NCI-H345 (cell line): ENCODE measurements at regions not wholly inside any gene's neighbourhood (a gene's known extent, or its start where the extent isn't known, plus 50 kb on each side); places are given as distances from the start of the nearest gene placed in this dataset.
"Not testable (repeated sequence)": the region's sequence is repeated elsewhere in the genome, so short reads cannot be mapped to it uniquely, and the experiment has no call there.

Experiments
- DNase-seq: peaks from one replicate; lab custom pipeline; 2025; lab: John Stamatoyannopoulos, UW

DNA sequence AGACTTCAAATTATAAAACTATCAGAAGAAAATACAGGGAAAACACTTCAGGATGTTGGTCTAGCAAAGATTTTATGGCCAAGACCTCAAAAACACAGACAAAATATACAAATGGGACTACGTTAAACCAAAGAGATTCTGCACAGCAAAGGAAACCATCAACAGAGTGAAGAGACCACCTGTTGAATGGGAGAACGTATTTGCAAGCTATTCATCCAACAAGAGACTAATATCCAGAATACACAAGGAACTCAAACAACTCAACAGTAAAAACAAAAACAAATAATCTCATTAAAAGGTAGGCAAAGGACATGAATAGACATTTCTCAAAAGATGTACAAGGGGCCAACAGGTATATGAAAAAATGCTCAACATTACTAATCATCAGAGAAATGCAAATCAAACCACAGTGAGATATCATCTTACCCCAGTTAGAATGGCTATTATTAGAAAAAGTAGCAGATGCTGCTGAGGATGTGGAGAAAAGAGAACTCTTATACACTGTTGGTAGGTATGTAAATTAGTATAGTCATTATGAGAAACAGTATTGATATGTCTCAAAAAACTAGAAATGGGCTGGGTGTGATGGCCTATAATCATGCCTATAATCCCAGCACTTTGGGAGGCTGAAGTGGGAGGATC lies 112.6 kb downstream of the LRIG2 start:
- no peak for DNase-seq

DNA sequence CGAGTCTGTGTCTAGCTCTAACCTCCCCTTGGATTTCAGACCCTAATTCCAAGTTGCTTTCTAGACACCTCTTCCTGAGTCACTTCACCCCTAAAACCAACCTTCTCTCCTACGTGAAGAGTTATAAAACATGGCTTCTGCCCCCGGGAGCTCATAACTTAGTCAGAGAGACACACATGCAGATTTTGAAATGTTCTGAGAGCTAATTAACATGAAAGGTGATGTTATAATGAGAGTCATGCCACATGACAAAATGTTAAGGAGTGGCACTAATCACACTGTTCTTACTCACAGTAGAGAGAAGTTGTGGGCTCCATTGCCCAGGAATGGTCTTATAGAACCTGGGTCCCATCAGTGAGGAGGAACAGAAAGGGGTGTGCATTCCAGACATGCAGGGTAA lies 117.1 kb downstream of the LRIG2 start:
- no peak for DNase-seq

DNA sequence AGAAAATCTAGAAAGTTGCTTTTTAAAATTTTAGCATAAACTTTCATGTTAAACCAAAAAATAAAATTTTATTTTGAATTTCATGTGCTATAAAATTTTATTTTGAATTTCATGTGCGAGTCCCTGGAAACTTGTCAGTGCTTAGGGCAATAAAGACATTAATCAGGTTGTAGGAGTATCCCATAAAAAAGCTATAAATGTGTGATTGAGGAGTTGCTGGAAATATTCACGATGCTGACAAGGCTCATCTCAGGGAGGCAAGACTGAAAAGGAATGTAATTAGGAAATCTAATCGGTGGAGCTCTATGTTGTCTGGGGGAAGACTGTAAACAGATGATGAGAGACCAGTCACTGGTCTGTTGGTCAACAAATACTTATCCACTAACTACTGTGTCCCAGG lies 117.9 kb downstream of the LRIG2 start:
- no peak for DNase-seq

DNA sequence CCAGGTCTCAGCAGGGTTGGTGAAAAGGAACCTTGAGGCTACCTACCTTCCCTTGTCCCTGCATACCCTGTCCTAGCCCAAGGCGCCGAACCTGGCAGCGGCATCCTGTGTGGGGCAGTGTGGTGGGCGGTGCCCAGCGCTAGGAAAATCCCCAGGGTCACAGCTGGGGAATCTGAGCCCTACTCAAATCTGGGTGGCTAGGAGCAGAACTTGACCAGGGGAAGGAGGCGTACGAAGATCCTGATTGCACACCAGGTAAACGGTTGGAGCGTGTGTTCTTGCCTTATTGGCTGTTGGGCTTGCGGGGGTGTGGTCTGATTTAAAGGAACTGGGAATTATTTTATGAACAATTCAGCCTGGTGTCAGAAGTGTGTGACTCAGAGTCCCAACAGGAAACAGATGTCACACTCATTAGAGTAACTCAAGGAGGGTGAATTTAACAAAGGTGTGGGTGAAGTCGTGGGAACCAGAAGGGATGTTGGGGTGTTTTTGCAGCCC lies 118.6 kb downstream of the LRIG2 start:
- DNase-seq = no peak

DNA sequence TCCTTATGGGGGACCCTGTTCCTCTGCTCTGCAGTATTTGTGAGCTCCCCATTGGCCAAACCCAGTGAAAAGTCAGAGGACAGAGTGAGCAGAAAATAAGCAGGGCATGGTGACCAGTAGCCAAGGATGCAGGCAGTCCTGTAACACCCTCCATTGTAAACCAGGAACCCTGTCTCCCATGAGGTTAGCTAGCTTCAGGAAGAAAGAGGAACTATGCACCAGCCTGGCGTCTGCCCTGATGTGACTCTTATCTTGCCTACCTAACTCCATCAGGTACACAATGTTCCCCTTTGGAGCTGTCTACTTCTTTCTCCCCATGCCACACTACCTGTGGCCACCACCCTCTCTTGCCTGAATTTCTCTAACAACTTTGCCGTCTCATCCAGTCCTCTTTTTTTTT lies 119.2 kb downstream of the LRIG2 start:
- DNase-seq = no peak

DNA sequence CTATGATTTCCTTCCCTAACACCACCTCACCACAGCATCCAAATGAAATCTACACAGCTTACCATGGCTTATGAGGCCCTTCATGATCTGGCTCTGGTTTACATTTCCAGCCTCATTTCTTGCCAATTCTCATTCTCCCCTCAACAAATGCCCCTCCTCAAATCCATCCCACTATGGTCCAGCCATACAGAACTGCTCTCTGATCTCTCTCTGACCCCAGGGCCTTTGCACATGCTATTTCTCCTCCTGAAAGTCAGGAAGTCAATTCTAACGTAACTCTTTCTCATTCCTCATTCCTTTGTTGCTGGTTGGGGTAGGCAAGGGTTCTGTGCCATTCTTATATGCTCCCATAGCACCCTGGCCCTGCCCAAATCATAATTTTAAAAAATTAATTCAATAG lies 120.0 kb downstream of the LRIG2 start:
- no peak for DNase-seq

DNA sequence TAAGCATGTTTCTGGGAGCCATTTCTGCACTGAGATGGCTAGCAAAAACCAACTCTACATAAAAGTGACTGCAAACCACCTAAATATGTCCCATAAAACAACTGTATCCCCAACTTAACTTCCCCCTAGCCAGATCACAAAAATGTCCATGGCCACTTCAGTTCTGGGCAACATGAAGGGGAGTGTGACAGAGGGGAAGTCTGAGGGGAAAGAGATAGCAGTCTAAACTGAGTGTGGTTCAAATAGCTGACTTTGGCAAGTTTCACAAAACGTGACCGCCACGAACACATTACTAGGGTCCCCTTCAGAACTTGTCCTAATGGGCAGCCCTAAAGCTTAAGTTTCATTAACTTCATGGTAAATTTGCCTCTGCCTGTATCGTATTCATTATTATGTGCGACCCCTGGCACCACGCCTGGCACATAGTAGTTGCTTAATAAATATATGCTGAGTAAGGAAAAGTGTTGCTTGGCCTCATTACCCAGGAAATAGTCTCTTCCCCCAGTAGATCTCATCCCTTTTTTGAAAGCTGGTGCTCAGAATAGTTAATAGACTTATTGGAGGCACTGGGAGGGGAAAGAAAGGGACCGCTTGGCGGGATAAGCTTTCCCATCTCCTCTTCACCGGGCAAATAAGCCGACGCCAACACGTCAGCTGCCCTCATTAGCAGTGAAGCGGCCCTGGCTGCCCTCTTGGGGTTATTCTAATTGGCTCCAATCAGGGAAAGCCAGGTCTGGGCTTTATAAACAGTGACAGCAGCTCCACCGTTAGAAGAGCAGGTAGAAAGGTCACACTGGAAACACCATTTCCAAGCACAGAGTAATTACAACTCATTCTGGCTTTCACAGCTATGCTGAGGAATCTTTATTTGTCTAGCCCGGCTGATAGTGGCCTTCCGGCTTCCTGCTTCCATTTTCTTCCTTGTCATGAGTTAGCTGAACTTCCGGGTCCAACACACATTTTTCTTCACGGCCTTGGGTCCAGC lies 122.1 kb downstream of the LRIG2 start:
- DNase-seq = no peak

DNA sequence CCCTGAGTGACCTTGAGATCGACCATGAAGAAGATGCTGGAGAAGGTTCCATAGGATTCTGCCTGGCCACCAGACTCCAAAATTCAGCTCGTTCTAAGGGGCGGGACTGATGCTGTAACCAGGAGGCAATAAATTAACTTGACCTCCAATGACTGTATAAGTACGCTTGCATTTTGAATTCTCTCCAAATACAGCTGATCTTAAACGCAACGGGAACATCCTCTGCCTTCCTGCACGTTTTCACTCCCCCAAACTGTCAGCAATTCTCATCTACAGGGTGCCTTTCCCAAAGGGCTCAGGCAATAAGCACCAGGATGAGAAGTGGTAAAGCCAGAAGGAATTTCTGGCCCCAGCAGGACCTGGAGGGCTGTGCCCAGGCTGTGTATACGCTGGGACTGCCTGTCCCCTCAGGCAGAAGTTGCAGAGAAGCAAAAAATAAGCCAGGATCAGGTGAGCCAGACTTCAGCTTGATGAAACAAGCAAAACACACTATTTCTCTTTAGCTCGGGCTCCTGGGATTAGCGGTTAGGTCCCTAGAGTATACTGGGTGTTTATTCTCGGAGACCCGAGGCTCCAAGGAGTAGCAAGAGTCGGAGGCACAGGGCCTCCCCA lies 124.8 kb downstream of the LRIG2 start:
- no peak for DNase-seq

DNA sequence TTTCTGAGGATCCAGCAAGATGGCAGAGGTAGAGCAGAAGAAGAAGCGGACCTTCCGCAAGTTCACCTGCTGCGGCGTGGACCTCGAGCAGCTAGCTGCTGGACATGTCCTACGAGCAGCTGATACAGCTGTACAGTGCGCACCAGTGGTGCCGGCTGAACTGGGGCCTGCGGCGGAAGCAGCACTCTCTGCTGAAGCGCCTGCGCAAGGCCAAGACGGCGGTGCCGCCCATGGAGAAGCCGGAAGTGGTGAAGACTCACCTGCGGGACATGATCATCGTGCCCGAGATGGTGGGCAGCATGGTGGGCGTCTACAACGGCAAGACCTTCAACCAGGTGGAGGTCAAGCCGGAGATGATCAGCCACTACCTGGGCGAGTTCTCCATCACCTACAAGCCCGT lies 125.8 kb downstream of the LRIG2 start:
- DNase-seq = no peak

DNA sequence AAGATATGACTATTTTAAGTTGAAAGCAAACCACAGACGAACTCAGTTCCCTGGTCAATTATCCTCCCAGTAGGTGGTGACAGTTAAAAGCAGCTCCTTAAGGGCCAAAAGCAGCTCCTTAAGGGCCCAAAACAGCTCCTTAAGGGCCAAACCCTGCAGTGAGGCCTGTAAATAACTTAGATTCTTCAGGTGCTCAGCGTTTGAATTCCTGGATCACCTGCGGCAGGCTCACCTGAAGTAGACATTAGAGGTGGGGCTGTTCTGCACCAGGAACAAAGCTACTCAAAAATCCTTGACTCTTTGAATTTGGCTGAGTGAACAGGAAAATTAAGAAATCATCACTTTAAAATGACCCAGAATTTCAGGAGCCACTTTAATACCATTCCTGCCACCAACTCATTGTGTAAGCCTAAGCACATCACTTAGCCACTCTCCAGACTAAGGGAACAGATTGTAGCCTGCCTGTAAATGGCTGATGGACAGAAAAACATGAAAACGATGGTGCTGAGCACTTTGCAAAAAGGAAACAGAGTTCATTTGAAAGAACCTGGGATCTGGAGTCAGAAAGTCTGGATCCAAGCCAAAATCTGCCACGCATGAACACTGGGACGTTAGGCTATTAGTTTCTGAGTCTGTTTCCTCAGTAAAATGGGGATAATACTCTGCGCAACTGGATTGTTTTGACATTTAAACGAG lies 126.9 kb downstream of the LRIG2 start:
- peak; percentile 71 for DNase-seq

DNA sequence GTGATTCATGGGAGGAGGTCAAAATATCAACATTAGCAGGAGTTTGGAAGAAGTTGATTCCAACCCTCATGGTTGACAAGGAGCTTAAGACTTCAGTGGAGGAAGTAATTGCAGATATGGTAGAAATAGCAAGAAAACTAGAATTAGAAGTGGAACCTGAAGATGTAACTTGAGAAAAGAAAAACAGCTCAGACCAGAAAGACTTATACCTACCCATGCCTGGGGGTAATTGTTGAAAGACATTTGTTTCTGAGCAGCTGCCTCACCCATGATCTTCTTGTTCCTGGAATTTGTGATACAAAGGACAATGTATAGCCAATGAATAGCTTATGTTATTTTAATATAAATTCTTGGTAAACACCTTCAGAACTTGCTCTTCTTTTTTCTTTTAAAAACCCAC lies 128.6 kb downstream of the LRIG2 start:
- no peak for DNase-seq

DNA sequence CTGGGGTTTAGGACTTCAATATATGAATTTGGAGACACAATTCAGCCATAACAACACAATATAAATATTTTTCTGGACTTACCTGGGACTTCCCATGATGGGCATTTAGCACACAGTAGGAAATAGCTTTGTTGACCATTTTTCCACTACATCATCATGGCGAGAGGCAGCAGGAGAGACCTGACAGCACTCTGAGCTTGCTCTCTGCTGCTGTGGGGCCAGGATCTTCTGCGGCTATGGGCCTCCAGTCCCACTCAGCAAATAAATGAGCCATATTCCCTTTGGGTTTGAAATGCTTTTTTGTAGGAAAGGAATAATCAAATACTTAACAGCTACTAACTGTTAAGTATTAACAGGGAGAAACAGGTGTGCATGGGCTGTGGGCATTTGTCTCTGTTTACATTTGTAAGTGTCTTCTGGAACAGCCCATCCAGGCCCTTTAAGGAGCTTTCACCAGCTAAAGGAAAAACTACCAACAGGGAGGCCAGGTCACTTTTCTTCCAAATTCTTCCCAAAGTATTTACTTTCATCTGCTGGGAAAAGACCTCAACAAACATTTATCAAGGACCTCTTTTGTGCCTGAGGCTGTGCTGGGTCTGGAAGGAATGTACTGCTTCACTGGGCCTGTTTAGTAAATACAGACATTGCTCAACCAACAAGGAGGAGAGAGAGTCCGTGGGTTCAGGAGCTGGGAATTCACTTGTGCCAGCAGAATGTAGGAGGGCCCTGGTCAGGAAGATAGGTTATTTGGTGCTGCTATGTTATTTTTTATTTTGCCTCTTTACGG lies 133.2 kb downstream of the LRIG2 start:
- DNase-seq = peak; percentile 9

DNA sequence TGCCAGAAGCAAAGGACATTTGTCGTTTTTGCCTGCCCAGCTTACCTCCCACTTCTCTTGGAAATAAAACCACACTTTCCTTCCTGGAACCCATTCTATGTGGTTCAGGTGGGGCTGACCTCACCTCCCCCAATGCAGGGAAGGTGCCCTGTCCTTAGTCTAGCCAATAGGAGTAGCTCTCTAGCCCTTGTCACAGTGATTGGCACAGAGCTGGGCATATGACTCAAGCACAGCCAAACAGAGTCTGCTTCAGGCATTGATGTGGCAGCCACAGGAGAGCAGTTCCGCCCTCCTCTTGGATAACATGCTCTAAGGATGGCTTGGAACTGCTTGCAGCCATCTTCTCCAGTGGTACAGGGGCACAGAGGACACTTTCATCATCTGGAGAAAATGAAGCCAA lies 134.0 kb downstream of the LRIG2 start:
- DNase-seq = no peak

DNA sequence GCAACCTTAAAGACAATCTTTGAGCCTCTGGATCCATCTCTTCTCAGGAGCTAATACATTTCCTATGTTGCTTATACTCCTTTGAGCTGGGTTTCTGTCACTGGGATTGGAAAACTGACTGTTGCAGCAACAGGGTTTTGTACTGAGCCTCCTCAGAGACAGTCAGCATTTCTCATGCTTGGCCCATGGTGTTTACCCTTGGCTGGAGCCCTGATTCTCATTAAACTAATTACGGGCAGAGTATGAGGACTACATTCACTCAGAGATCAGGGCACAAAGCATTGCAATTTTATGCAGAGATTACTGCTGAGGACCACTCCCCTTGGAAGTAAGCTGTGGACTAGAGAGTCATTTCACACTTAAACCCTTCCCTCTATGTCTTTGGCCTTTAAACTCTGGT lies 134.5 kb downstream of the LRIG2 start:
- no peak for DNase-seq

DNA sequence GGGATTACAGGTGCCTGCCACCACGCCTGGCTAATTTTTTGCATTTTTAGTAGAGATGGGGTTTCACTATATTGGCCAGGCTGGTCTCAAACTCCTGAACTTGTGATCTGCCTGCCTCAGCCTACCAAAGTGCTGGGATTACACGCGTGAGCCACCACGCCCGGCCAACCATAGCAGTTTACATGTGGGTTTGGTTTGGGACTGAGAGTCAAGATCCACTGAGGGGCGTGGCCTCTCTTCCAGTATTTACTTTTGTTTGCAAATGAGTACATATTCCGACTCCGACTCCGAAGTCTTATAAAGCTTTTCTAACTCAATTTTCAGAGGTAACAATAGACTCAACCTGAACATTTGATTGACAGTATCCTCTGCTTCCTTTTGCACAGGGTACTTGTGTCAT lies 135.4 kb downstream of the LRIG2 start:
- DNase-seq = not testable (repeated sequence)

DNA sequence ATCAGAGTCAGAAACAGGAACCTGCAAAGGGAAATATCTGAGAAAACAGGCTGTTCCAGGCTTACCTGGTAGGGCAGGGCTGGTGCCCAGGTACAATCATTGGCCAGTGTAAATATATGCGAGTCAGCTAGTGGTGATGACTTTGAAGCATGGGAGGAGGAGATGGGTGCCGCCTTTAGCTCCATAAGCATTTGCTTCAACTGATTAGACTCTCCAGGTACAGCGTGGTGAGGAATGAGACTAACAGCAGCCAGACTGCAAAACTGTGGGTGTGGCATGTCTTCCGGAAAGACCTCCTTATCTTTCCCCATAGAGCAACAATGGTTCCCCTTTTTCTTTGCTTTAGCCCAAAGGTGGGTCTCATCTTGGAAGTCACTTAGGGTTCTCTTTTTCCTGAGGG lies 137.2 kb downstream of the LRIG2 start:
- no peak for DNase-seq

DNA sequence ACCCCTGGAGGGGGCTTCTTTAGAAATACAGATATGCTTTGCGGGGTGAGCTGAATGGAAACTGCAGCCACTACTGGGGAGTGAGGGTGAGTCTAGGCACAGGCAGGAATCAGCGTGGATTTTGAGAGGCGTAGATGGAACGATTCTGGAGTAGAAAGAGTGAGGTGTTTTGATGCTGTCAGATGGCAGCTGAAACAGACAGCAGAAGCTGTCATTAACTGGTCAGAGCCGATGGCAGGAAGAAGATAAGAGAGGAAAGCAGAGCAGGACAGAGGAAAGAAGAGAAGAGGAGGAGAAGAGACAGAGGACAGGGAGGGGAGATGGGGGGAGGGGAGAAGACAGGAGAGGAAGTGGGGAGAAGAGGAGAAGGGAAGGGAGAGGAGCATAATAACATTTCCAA lies 138.5 kb downstream of the LRIG2 start:
- no peak for DNase-seq

DNA sequence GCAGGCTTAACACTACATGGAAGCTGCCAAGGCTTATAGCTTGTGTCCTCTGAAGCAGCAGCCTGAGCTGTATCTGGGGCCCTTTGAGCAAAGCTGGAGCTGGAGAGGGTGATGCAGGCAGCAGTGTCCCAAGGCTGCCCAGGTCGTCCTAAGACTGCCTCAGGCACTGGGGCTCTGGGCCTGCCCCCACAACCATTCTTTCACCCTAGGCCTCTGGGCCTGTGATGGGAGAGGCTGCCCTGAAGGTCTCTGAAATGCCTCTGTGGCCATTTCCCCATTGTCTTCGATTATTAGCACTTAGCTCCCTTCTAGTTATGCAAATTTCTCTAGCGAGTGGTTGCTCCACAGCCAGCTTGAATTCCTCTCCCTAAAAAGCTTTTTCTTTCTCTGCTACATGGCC lies 142.0 kb downstream of the LRIG2 start:
- no peak for DNase-seq

DNA sequence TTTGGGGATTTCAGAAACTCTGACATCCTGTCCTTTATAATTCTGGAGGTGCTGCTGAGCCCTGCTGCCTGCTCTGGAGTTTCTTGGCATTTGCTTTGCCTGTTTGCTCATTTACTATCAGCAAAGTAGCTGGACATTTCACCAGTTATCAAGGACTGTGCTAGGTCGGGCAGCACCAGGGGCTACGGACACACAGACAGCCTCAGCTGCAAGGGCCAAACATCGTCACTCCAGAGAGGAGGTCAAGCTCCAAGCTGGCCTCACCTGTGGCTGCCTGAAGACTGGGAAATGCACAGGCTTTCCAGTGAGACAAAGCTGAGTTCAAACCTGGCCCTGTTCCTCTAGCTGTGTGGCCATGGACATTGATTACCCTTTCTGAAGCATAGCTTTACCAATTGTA lies 143.7 kb downstream of the LRIG2 start:
- no peak for DNase-seq

DNA sequence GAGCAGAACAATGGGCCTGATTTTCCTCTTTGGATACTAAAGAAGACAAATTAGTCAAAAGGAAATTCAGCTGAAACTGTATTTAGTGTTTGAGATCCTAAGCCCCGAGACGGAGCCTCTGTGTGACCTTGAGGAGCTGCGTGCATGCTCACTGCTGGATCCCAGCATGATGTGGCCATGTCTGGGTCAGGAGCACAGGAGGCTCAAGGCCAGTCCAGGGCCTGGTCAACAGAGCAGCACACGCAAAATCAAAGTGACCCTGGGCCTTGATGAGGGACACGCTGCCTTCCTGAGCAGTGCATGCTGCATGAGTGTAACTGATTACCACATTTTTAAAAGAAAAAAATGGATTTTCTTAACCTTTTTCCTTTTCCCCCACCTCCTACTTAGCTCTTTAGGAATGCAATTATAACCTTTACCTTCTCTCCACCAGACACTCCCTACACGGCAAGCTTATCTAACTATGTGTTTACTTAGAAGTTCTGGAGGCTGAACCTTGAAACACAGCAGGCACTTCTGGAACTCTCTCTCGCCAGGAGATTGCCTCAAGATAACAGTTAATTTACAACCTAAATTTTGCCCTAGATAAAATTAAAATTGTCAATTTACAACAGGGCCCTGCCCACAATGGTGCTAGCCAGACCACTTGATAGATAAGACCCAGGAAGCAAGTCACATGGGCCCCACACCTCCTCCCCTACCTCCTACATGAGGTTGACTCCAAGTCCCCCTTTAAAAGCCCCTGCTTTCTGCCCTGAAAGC lies 144.6 kb downstream of the LRIG2 start:
- no peak for DNase-seq

DNA sequence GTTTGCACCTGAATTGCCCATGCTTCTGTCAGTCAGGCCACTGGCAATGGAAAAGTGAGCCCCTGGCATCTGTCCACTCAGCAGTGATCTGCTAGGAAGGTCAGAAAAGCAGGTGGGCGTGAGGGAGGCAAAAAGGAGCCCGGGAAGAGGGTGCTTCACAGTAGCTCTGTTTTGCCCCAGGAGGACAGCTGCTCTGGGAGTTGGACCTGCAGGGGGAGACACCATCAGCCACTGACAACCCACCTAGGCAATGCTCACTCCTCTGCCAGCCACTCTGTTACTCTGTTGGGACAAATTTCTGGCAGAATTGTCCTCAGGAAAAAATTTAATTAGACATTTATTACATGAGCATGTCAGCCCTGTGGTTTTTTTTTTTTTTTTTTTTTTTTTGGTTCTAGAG lies 146.4 kb downstream of the LRIG2 start:
- DNase-seq = no peak
